MM.1S (cell line): ENCODE measurements at regions not wholly inside any gene's neighbourhood (a gene's known extent, or its start where the extent isn't known, plus 50 kb on each side); places are given as distances from the start of the nearest gene placed in this dataset.

Experiments
- DNase-seq: peaks from one replicate; pipeline ENCODE4 v3.0.0-alpha.2; 2015
- H2AFZ ChIP-seq: fragments of 300-600 bp; sonication (generic); 2 replicates; pipeline ENCODE4 v1.6.0; 2016; ENCODE audit warnings: antibody characterized with exemption, low read length
- H3F3A ChIP-seq: fragments of 300-600 bp; sonication (generic); 2 replicates; pipeline ENCODE4 v1.6.1; 2016; ENCODE audit warnings: mild to moderate bottlenecking, antibody characterized with exemption, low read length, moderate library complexity, mixed read lengths; ENCODE audit not compliant: insufficient read depth
- H3K27ac ChIP-seq: fragments of 300-600 bp; sonication (generic); 2 replicates; pipeline ENCODE4 v1.5.1; 2016; ENCODE audit warnings: mild to moderate bottlenecking, low read length
- H3K27me3 ChIP-seq: fragments of 300-600 bp; sonication (generic); replicated peaks from 2 replicates; pipeline ENCODE4 v1.6.0; 2016; ENCODE audit warnings: low read length; ENCODE audit not compliant: insufficient read depth
- H3K36me3 ChIP-seq: fragments of 300-600 bp; sonication (generic); replicated peaks from 2 replicates; pipeline ENCODE4 v1.6.1; 2016; ENCODE audit warnings: mild to moderate bottlenecking, low read length, mixed read lengths; ENCODE audit not compliant: insufficient read depth
- H3K4me1 ChIP-seq: fragments of 300-600 bp; sonication (generic); 2 replicates; pipeline ENCODE4 v1.6.1; 2016; ENCODE audit warnings: low read length, mixed read lengths
- H3K4me2 ChIP-seq: fragments of 300-600 bp; sonication (generic); 2 replicates; pipeline ENCODE4 v1.6.0; 2016; ENCODE audit warnings: low read depth, low read length
- H3K4me3 ChIP-seq: fragments of 300-600 bp; sonication (generic); 2 replicates; pipeline ENCODE4 v1.5.1; 2016; ENCODE audit warnings: low read length, mixed read lengths
- H3K79me2 ChIP-seq: fragments of 300-600 bp; sonication (generic); 2 replicates; pipeline ENCODE4 v1.6.1; 2016; ENCODE audit warnings: mixed run types, low read length, mixed read lengths
- H3K9ac ChIP-seq: fragments of 300-600 bp; sonication (generic); 2 replicates; pipeline ENCODE4 v1.6.1; 2016; ENCODE audit warnings: low read length, mixed read lengths
- H3K9me2 ChIP-seq: fragments of 300-600 bp; sonication (generic); replicated peaks from 2 replicates; pipeline ENCODE4 v1.6.1; 2016; ENCODE audit warnings: mild to moderate bottlenecking, low read length, mixed read lengths; ENCODE audit not compliant: insufficient read depth
- H3K9me3 ChIP-seq: fragments of 300-600 bp; sonication (generic); replicated peaks from 2 replicates; pipeline ENCODE4 v1.6.1; 2016; ENCODE audit warnings: mild to moderate bottlenecking, low read length, mixed read lengths; ENCODE audit not compliant: insufficient read depth
- H4K20me1 ChIP-seq: fragments of 300-600 bp; sonication (generic); 2 replicates; pipeline ENCODE4 v1.6.1; 2016; ENCODE audit warnings: mild to moderate bottlenecking, low read length, moderate library complexity, mixed read lengths; ENCODE audit not compliant: insufficient read depth
- CTCF ChIP-seq: fragments of 300-600 bp; sonication (generic); IDR thresholded peaks from 2 replicates; pipeline ENCODE4 v1.5.1; 2016; ENCODE audit warnings: antibody characterized with exemption, low read length, mixed read lengths
- EZH2 ChIP-seq: fragments of 300-600 bp; sonication (generic); optimal IDR thresholded peaks from 2 replicates; pipeline ENCODE3; 2017; ENCODE audit warnings: low read depth, mild to moderate bottlenecking, antibody characterized with exemption, low read length, mixed read lengths
- EZH2phosphoT487 ChIP-seq: fragments of 300-600 bp; sonication (generic); IDR thresholded peaks from 2 replicates; pipeline ENCODE4 v1.6.1; 2018; ENCODE audit warnings: antibody characterized with exemption, low read length

GRCh38 chr2:22656426-22656825 lies 728.6 kb upstream of the KLHL29 start:
- Histone ChIP-seq H3K9ac (no peak overlapping the region), H3K9me3 (no peaks in the 10 kb centered on the region), H3K4me1 (no peaks in the 10 kb centered on the region), H3K4me3 (no peak overlapping the region), H3K27ac (no peak overlapping the region), H3F3A (no peaks in the 10 kb centered on the region), H3K79me2 (no peaks in the 10 kb centered on the region), H3K36me3 (no peaks in the 10 kb centered on the region), H2AFZ (no peak overlapping the region), H3K9me2 (no peaks in the 10 kb centered on the region), H4K20me1 (no peaks in the 10 kb centered on the region), H3K4me2 (no peak overlapping the region), H3K27me3 (no peaks in the 10 kb centered on the region)
- TF ChIP-seq CTCF = no peak
- TF ChIP-seq EZH2phosphoT487 = no peak
- TF ChIP-seq EZH2 = no peak
- no peak for DNase-seq

GRCh38 chr2:22673529-22673928 lies 711.5 kb upstream of the KLHL29 start:
- Histone ChIP-seq H2AFZ (no peak overlapping the region), H3K27ac (no peak overlapping the region), H4K20me1 (no peaks in the 10 kb centered on the region), H3K9ac (no peak overlapping the region), H3K27me3 (no peaks in the 10 kb centered on the region), H3K36me3 (no peaks in the 10 kb centered on the region), H3K9me2 (no peaks in the 10 kb centered on the region), H3K79me2 (no peaks in the 10 kb centered on the region), H3K4me2 (no peak overlapping the region), H3K4me3 (no peak overlapping the region), H3K4me1 (no peaks in the 10 kb centered on the region), H3K9me3 (no peaks in the 10 kb centered on the region), H3F3A (no peaks in the 10 kb centered on the region)
- no peak for DNase-seq
- TF ChIP-seq EZH2phosphoT487 = no peak
- TF ChIP-seq EZH2 = no peak
- no peak for TF ChIP-seq CTCF

- no peak overlapping the region for H3K9ac ChIP-seq
- no peak overlapping the region for H3K4me2 ChIP-seq
- H3K79me2 ChIP-seq = no peaks in the 10 kb centered on the region
- no peak overlapping the region for H3K27ac ChIP-seq
- H3K36me3 ChIP-seq = no peaks in the 10 kb centered on the region
- no peak for DNase-seq
- H2AFZ ChIP-seq = no peak overlapping the region
- TF ChIP-seq CTCF = no peak
- TF ChIP-seq EZH2 = no peak
- no peak for TF ChIP-seq EZH2phosphoT487
- no peaks in the 10 kb centered on the region for H3K9me3 ChIP-seq
- no peaks in the 10 kb centered on the region for H3K4me1 ChIP-seq
- no peak overlapping the region for H3K4me3 ChIP-seq
- no peaks in the 10 kb centered on the region for H4K20me1 ChIP-seq
- no peaks in the 10 kb centered on the region for H3K27me3 ChIP-seq
- no peaks in the 10 kb centered on the region for H3K9me2 ChIP-seq
- no peaks in the 10 kb centered on the region for H3F3A ChIP-seq
Measured at GRCh38 chr2:22683914-22684313, 701.1 kb upstream of the KLHL29 start.
